ENCODE measurements at regions not wholly inside any gene's neighbourhood (a gene's known extent, or its start where the extent isn't known, plus 50 kb on each side); places are given as distances from the start of the nearest gene placed in this dataset.

DNA sequence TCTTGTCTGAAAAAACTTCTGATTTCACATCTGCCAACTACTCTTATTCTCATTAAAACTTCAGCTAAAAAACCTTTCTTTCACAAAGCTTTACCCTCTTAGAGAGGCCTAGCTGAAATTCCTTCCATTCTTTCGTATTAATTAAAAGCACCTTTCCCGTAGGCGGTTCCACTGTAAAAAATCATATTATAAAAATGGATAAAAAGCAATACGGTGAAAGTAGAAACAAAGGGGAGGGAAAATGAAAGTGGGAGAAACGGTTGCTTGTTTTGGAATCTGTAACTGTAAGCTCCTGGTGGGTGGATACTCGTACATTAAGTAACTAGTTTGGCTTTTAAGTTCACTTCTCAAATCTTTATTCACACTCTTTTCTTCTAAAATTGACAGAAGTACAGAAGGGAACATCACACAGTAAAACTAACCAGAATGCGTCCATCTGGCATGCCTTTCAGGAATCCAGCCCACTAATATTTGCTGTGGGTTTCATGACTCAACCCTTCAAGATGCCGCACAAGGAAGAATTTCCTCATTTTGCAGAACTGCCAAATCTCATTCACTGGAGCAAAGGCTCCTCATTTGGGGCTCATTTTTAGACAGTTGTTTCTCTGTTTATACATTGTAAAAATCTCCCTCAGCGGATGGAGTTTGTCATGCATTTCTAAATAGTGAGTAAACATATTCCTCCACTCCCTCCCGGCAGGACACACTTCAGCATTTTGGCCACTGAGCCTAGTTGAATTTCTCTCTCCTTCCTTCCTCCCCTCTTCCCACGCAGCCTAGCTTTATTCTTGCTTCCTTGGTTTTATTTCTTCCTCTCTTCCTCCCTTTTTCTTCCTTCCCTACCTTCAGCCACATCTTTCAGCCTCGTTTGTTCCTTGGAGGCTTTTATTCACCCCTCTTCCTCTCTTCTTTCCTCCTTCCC lies 419.5 kb upstream of the NAALADL2 start:
- TF ChIP-seq POLR2AphosphoS5 (IDR thresholded peaks at IDR 0.05; ENCODE audit: low read depth, low read length) (no peak), SIN3A (IDR thresholded peaks at IDR 0.05; ENCODE audit: borderline replicate concordance, insufficient read depth, low read length) (no peak)
